Large intestine (tissue), 3 donors: ENCODE measurements at regions not wholly inside any gene's neighbourhood (a gene's known extent, or its start where the extent isn't known, plus 50 kb on each side); places are given as distances from the start of the nearest gene placed in this dataset.

Experiments used
- DNase-seq, 2 donors: peaks; one replicate each; pipeline versions ENCODE4 v3.0.0 to v3.0.0-alpha.2; 2013
- H3K27ac ChIP-seq: one replicate; pipeline ENCODE4 v1.5.1; 2013; ENCODE audit warnings: low read length
- H3K27me3 ChIP-seq: 2 replicates; pipeline ENCODE4 v1.6.1; 2013; ENCODE audit warnings: low read length; ENCODE audit not compliant: control insufficient read depth, insufficient read depth
- H3K36me3 ChIP-seq: 2 replicates; pipeline ENCODE4 v1.6.1; 2013; ENCODE audit warnings: low read length; ENCODE audit not compliant: control insufficient read depth, insufficient read depth
- H3K4me1 ChIP-seq: one replicate; pipeline ENCODE4 v1.6.1; 2013; ENCODE audit warnings: low read length; ENCODE audit not compliant: control insufficient read depth, insufficient read depth
- H3K4me3 ChIP-seq: one replicate; pipeline ENCODE4 v1.5.1; 2013; ENCODE audit warnings: low read length
- H3K9me3 ChIP-seq: one replicate; pipeline ENCODE4 v1.6.1; 2013; ENCODE audit warnings: mild to moderate bottlenecking, low read depth, low read length, moderate library complexity; ENCODE audit not compliant: control insufficient read depth
- WGBS: methylation state at CpG from one replicate; pipeline ENCODE4 v1.1.5; 2013; ENCODE audit warnings: low lambda C conversion rate; ENCODE audit not compliant: insufficient coverage; 5-methylcytosine and 5-hydroxymethylcytosine counted together

GRCh38 chr16:52837251-52837650 is 215.4 kb downstream of the CHD9NB start:
- Histone ChIP-seq H3K36me3 (no peaks in the 10 kb centered on the region), H3K4me1 (no peaks in the 10 kb centered on the region), H3K27ac (no peak overlapping the region), H3K9me3 (no peaks in the 10 kb centered on the region), H3K4me3 (no peak overlapping the region), H3K27me3 (no peaks in the 10 kb centered on the region)
- DNase-seq = no peak
- no CpG with 5 or more reads among the region's 3 CpGs for WGBS

- Histone ChIP-seq H3K9me3 (no peaks in the 10 kb centered on the region), H3K4me3 (no peak overlapping the region), H3K4me1 (no peaks in the 10 kb centered on the region), H3K36me3 (no peaks in the 10 kb centered on the region), H3K27ac (no peak overlapping the region), H3K27me3 (no peaks in the 10 kb centered on the region)
- no CpG with 5 or more reads among the region's 5 CpGs for WGBS
- no peak for DNase-seq
Measured at GRCh38 chr16:52834736-52835465, 217.8 kb downstream of the CHD9NB start.

GRCh38 chr16:52832771-52833170 is 219.9 kb downstream of the CHD9NB start:
- Histone ChIP-seq H3K4me3 (no peak overlapping the region), H3K27ac (no peak overlapping the region), H3K36me3 (no peaks in the 10 kb centered on the region), H3K27me3 (no peaks in the 10 kb centered on the region), H3K4me1 (no peaks in the 10 kb centered on the region), H3K9me3 (no peaks in the 10 kb centered on the region)
- 83% methylated on average over 1 of the region's 2 CpGs for WGBS
- no peak for DNase-seq

GRCh38 chr16:52827456-52827855 is 225.2 kb downstream of the CHD9NB start:
- Histone ChIP-seq H3K9me3 (no peaks in the 10 kb centered on the region), H3K27me3 (no peaks in the 10 kb centered on the region), H3K4me1 (no peaks in the 10 kb centered on the region), H3K4me3 (no peak overlapping the region), H3K27ac (no peak overlapping the region), H3K36me3 (no peaks in the 10 kb centered on the region)
- no CpG with 5 or more reads among the region's 4 CpGs for WGBS
- DNase-seq = no peak

- no peaks in the 10 kb centered on the region for H3K9me3 ChIP-seq
- no peaks in the 10 kb centered on the region for H3K27me3 ChIP-seq
- H3K4me1 ChIP-seq = no peaks in the 10 kb centered on the region
- H3K4me3 ChIP-seq = no peak overlapping the region
- DNase-seq = no peak
- no peak overlapping the region for H3K27ac ChIP-seq
- no peaks in the 10 kb centered on the region for H3K36me3 ChIP-seq
- WGBS = 80% methylated on average over 2 of the region's 5 CpGs
Measured at GRCh38 chr16:52825892-52826291, 226.8 kb downstream of the CHD9NB start.

- no CpG with 5 or more reads among the region's 3 CpGs for WGBS
- no peaks in the 10 kb centered on the region for H3K27me3 ChIP-seq
- H3K4me3 ChIP-seq = no peak overlapping the region
- DNase-seq = no peak
- H3K36me3 ChIP-seq = no peaks in the 10 kb centered on the region
- H3K4me1 ChIP-seq = no peaks in the 10 kb centered on the region
- no peaks in the 10 kb centered on the region for H3K9me3 ChIP-seq
- no peak overlapping the region for H3K27ac ChIP-seq
Measured at GRCh38 chr16:52819808-52820207, 232.9 kb downstream of the CHD9NB start.

GRCh38 chr16:52819405-52819804 is 233.3 kb downstream of the CHD9NB start:
- H3K4me3 ChIP-seq = no peak overlapping the region
- DNase-seq = no peak
- no peaks in the 10 kb centered on the region for H3K27me3 ChIP-seq
- H3K36me3 ChIP-seq = no peaks in the 10 kb centered on the region
- no peaks in the 10 kb centered on the region for H3K9me3 ChIP-seq
- H3K27ac ChIP-seq = no peak overlapping the region
- 100% methylated on average over 4 of the region's 7 CpGs for WGBS
- H3K4me1 ChIP-seq = no peaks in the 10 kb centered on the region

DNA sequence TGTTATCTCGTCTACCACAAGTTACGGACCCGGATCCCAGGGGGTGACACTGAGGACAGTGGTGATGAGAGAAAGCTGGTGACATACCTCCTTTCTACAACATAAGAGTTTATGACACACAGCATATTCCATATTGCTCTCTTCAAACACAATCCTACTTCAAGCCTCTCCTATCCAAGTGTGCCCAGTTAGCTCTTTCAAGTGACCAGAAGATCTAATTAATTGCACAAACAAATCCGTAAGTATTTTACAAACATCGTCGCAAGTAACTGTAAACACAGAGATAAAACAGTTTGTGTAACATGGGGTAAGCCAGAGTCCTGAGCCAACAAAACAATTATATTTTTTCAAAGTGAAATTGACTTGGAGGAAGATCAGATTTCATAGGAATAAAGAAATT is 235.0 kb downstream of the CHD9NB start:
- Histone ChIP-seq H3K4me3 (no peak overlapping the region), H3K9me3 (no peaks in the 10 kb centered on the region), H3K27me3 (no peaks in the 10 kb centered on the region), H3K36me3 (no peaks in the 10 kb centered on the region), H3K27ac (no peak overlapping the region), H3K4me1 (no peaks in the 10 kb centered on the region)
- no peak for DNase-seq
- no CpG with 5 or more reads among the region's 6 CpGs for WGBS

DNA sequence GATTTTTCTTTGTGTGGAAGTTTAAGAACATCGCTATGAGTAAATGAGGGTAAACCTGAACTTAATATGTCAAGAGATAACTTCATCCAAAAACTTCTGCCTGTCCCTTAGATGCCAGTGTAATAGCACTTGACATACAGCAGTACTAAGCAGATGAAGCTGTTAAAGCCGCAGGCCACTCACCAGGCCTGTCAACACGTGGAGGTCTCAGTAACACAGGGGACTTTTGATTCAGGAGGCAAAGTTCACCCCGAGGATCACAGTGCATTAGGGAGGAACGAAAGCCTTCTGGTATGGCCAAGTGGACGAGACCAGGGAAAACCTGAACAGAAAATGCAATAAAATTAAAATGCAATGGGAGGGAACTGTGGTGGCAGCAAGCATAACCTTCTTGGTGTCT is 235.7 kb downstream of the CHD9NB start:
- DNase-seq = no peak
- Histone ChIP-seq H3K27me3 (no peaks in the 10 kb centered on the region), H3K4me3 (no peak overlapping the region), H3K9me3 (no peaks in the 10 kb centered on the region), H3K4me1 (no peaks in the 10 kb centered on the region), H3K27ac (no peak overlapping the region), H3K36me3 (no peaks in the 10 kb centered on the region)
- WGBS = 85% methylated on average over 2 of the region's 6 CpGs

- H3K9me3 ChIP-seq = no peaks in the 10 kb centered on the region
- no peaks in the 10 kb centered on the region for H3K27me3 ChIP-seq
- DNase-seq = no peak
- H3K27ac ChIP-seq = no peak overlapping the region
- H3K4me3 ChIP-seq = no peak overlapping the region
- no peaks in the 10 kb centered on the region for H3K4me1 ChIP-seq
- 83% methylated on average over 2 of the region's 5 CpGs for WGBS
- no peaks in the 10 kb centered on the region for H3K36me3 ChIP-seq
Measured at GRCh38 chr16:52812678-52813556, 239.8 kb downstream of the CHD9NB start.
